ENCODE measurements at regions not wholly inside any gene's neighbourhood (a gene's known extent, or its start where the extent isn't known, plus 50 kb on each side); places are given as distances from the start of the nearest gene placed in this dataset.

DNA sequence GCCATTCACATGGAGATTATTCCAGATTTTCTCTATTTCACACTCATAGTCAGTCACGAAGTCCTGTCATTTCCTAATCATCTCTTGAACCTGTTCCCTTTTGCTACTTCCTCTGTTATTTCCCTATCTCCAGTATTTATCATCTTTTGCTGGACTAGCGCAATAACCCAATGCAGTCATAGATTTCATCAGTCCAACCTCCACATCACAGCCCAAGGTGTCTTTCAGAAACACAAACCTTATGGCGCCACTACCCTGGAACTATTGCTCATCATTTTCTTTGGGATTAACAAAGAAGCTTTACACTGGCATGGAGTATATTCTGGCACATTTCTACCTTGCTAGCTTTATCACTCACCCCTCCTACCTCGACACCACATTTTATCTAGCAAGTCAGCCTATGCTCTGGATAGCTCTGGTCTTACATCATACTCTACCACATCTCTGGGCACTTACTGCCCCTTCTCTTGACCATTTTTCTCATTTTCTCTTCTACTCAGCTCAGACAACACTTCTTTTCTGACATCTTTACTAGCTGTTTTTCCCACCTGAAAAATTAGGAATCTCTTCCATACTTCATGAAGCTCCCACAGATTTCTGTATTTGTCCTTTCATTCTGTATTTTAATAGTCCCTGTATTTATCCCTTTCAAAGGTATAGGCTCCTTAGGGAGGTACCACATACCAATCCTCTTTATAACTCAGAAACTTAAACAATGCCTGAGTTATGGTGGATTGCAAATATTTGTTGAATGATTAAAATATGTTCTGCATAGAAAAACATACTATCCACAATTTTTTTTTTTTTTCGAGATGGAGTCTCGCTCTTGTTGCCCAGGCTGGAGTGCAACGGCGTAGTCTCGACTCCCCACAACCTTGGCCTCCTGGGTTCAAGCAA is 534.7 kb downstream of the KLF12 start:
- no peak overlapping the region for H3K9ac ChIP-seq (ENCODE audit: low read length)
- H2AFZ ChIP-seq (ENCODE audit: low read length), result no peak overlapping the region
- H3K4me1 ChIP-seq (ENCODE audit: insufficient read depth, low read length, severe bottlenecking), result no peaks in the 10 kb centered on the region
- H3K4me3 ChIP-seq (ENCODE audit: low read depth, low read length, poor library complexity, severe bottlenecking), result no peak overlapping the region
- no peaks in the 10 kb centered on the region for H3K36me3 ChIP-seq (ENCODE audit: insufficient read depth, low read length)
- TF ChIP-seq EZH2 (IDR thresholded peaks at IDR 0.05; ENCODE audit: borderline replicate concordance, low read length), result no peak
- TF ChIP-seq, protein P1, sequence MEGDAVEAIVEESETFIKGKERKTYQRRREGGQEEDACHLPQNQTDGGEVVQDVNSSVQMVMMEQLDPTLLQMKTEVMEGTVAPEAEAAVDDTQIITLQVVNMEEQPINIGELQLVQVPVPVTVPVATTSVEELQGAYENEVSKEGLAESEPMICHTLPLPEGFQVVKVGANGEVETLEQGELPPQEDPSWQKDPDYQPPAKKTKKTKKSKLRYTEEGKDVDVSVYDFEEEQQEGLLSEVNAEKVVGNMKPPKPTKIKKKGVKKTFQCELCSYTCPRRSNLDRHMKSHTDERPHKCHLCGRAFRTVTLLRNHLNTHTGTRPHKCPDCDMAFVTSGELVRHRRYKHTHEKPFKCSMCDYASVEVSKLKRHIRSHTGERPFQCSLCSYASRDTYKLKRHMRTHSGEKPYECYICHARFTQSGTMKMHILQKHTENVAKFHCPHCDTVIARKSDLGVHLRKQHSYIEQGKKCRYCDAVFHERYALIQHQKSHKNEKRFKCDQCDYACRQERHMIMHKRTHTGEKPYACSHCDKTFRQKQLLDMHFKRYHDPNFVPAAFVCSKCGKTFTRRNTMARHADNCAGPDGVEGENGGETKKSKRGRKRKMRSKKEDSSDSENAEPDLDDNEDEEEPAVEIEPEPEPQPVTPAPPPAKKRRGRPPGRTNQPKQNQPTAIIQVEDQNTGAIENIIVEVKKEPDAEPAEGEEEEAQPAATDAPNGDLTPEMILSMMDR (IDR thresholded peaks at IDR 0.05; ENCODE audit: low read length), result no peak
- H3K9me2 ChIP-seq (ENCODE audit: low read depth, low read length), result peaks cover 2% of the 10 kb centered on the region; the same call in 1 of the 2 replicates
- H3F3A ChIP-seq (ENCODE audit: insufficient read depth, low read length), result no peaks in the 10 kb centered on the region
- no peaks in the 10 kb centered on the region for H4K20me1 ChIP-seq (ENCODE audit: insufficient read depth, low read length)
- no peak overlapping the region for H3K4me2 ChIP-seq (ENCODE audit: low read length)
- no peaks in the 10 kb centered on the region for H3K9me3 ChIP-seq (ENCODE audit: low read length)
- H3K27ac ChIP-seq (ENCODE audit: low read depth, low read length, poor library complexity, severe bottlenecking), result no peak overlapping the region
- no peaks in the 10 kb centered on the region for H3K27me3 ChIP-seq (ENCODE audit: insufficient read depth, low read length)
- no peaks in the 10 kb centered on the region for H3K79me2 ChIP-seq (ENCODE audit: insufficient read depth, low read length)

DNA sequence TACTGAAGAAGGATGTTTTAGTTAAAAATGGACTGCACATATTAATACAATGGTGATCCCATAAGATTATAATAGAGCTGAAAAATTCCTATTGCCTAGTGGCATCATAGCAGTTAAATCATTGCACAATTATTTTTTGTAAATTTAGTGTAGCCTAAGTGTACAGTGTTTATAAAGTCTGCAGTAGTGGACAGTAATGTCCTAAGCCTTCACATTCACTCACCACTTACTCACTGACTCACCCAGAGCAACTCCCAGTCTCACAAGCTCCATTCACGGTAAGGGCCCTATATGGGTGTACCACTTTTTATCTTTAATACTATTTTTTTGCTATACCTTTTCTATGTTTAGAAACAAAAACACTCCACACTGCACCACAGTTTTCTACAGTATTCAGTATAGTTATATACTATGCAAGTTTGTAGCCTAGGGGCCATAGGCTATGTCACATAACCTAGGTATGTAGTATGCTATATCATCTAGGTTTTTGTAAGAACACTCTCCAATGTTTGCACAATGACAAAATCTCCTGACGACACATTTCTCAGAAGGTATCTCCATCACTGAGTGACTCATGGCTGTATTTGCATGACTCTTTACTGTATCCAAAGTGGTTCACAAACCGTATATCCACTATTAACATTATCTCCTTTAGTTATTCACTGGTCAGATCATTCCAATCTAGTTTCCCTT is 536.0 kb downstream of the KLF12 start:
- no peak overlapping the region for H2AFZ ChIP-seq (ENCODE audit: low read length)
- TF ChIP-seq, protein P1 (IDR thresholded peaks at IDR 0.05; ENCODE audit: low read length), result no peak
- no peak for TF ChIP-seq EZH2 (IDR thresholded peaks at IDR 0.05; ENCODE audit: borderline replicate concordance, low read length)

DNA sequence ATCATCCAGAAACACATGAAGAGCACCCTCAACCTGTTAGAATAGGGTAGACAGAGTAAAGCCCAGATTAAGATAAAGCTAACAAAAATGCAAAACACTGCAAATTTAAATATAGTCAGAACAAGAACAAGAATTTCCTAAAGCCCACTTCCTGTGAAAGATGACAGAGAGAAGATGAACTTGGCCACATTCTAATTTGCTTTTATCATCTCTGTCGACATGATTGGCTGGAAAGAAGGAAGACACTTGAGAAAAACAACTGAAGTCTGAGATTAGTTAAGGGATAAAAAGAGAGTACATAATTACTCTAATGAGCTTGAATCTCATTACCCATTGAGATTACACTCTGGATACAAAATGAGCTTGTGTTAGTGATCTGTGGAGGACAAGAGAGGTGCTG is 537.6 kb downstream of the KLF5 start:
- TF ChIP-seq EZH2 (IDR thresholded peaks at IDR 0.05; ENCODE audit: borderline replicate concordance, low read length), result no peak
- TF ChIP-seq, protein P1 (IDR thresholded peaks at IDR 0.05; ENCODE audit: low read length), result no peak
- H3K4me2 ChIP-seq (ENCODE audit: low read length), result no peak overlapping the region
- H4K20me1 ChIP-seq (ENCODE audit: insufficient read depth, low read length), result no peaks in the 10 kb centered on the region
- H3K27ac ChIP-seq (ENCODE audit: low read depth, low read length, poor library complexity, severe bottlenecking), result no peak overlapping the region
- H2AFZ ChIP-seq (ENCODE audit: low read length), result no peak overlapping the region
- no peaks in the 10 kb centered on the region for H3K9me3 ChIP-seq (ENCODE audit: low read length)
- no peaks in the 10 kb centered on the region for H3K27me3 ChIP-seq (ENCODE audit: insufficient read depth, low read length)
- H3K36me3 ChIP-seq (ENCODE audit: insufficient read depth, low read length), result no peaks in the 10 kb centered on the region
- peaks cover 4% of the 10 kb centered on the region; the same call in 1 of the 2 replicates for H3K9me2 ChIP-seq (ENCODE audit: low read depth, low read length)
- H3K9ac ChIP-seq (ENCODE audit: low read length), result no peak overlapping the region
- no peaks in the 10 kb centered on the region for H3K79me2 ChIP-seq (ENCODE audit: insufficient read depth, low read length)
- H3K4me3 ChIP-seq (ENCODE audit: low read depth, low read length, poor library complexity, severe bottlenecking), result no peak overlapping the region
- H3K4me1 ChIP-seq (ENCODE audit: insufficient read depth, low read length, severe bottlenecking), result no peaks in the 10 kb centered on the region
- no peaks in the 10 kb centered on the region for H3F3A ChIP-seq (ENCODE audit: insufficient read depth, low read length)

More for the DNA sequence above, 536.0 kb downstream of the KLF12 start:
- Histone ChIP-seq H3K27ac (ENCODE audit: low read depth, low read length, poor library complexity, severe bottlenecking) (no peak overlapping the region), H3K9ac (ENCODE audit: low read length) (no peak overlapping the region), H3K4me2 (ENCODE audit: low read length) (no peak overlapping the region), H3K4me3 (ENCODE audit: low read depth, low read length, poor library complexity, severe bottlenecking) (no peak overlapping the region), H3F3A (ENCODE audit: insufficient read depth, low read length) (no peaks in the 10 kb centered on the region), H3K79me2 (ENCODE audit: insufficient read depth, low read length) (no peaks in the 10 kb centered on the region), H3K36me3 (ENCODE audit: insufficient read depth, low read length) (no peaks in the 10 kb centered on the region), H3K4me1 (ENCODE audit: insufficient read depth, low read length, severe bottlenecking) (no peaks in the 10 kb centered on the region), H3K9me2 (ENCODE audit: low read depth, low read length) (peaks cover 4% of the 10 kb centered on the region; the same call in 1 of the 2 replicates), H3K27me3 (ENCODE audit: insufficient read depth, low read length) (no peaks in the 10 kb centered on the region), H3K9me3 (ENCODE audit: low read length) (no peaks in the 10 kb centered on the region), H4K20me1 (ENCODE audit: insufficient read depth, low read length) (no peaks in the 10 kb centered on the region)
